A673 (cell line): ENCODE measurements at regions not wholly inside any gene's neighbourhood (a gene's known extent, or its start where the extent isn't known, plus 50 kb on each side); places are given as distances from the start of the nearest gene placed in this dataset.

ENCODE experiments used
- EZH2 ChIP-seq: fragments of 200-600 bp; sonication (generic); IDR thresholded peaks from 2 replicates; pipeline ENCODE4 v1.6.1; 2017; ENCODE audit warnings: borderline replicate concordance, low read depth, mild to moderate bottlenecking, mixed read lengths, antibody characterized with exemption, low read length; ENCODE audit not compliant: poor library complexity, severe bottlenecking
- TF ChIP-seq, protein P1 (sequence below): fragments of 300-800, 200-600 bp; sonication (generic); conservative IDR thresholded peaks from 2 replicates; pipeline ENCODE4 v1.5.1; 2017; ENCODE audit warnings: low read depth, mild to moderate bottlenecking, antibody characterized with exemption, low read length, moderate library complexity, mixed read lengths

DNA sequence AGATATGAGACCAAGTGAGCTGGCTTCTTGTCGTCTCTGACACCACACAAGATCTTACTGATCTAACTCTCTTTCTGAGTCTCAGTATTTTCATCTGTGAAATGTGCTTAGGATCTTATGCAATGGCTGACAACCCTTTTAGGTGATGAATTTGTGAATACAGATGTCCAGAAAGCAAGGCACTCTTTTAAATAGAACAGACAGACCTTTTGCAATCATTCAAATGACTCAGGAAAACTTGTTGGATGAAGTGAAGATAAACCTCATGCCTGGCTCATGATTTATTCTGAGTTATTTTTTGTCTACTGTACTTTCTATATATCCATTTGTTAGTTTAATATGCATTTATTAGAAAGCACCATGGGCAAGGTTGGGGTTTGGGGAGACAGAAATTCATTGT lies 411.3 kb downstream of the PTPRU start:
- TF ChIP-seq EZH2: no peak
- TF ChIP-seq, protein P1, sequence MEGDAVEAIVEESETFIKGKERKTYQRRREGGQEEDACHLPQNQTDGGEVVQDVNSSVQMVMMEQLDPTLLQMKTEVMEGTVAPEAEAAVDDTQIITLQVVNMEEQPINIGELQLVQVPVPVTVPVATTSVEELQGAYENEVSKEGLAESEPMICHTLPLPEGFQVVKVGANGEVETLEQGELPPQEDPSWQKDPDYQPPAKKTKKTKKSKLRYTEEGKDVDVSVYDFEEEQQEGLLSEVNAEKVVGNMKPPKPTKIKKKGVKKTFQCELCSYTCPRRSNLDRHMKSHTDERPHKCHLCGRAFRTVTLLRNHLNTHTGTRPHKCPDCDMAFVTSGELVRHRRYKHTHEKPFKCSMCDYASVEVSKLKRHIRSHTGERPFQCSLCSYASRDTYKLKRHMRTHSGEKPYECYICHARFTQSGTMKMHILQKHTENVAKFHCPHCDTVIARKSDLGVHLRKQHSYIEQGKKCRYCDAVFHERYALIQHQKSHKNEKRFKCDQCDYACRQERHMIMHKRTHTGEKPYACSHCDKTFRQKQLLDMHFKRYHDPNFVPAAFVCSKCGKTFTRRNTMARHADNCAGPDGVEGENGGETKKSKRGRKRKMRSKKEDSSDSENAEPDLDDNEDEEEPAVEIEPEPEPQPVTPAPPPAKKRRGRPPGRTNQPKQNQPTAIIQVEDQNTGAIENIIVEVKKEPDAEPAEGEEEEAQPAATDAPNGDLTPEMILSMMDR: no peak
